Nephron progenitor cell (in vitro differentiated cells): ENCODE measurements at regions not wholly inside any gene's neighbourhood (a gene's known extent, or its start where the extent isn't known, plus 50 kb on each side); places are given as distances from the start of the nearest gene placed in this dataset.
A peak's percentile ranks its signal among the peaks of the same experiment; 100 is the strongest.

Experiments
- DNase-seq: peaks from one replicate; pipeline ENCODE4 v3.0.0; 2021
- H3K27ac Mint-ChIP-seq: 2 replicates; pipeline ENCODE4 v1.8.0; 2021; ENCODE audit warnings: mild to moderate bottlenecking, moderate library complexity, mixed read lengths
- H3K27me3 Mint-ChIP-seq: 2 replicates; pipeline ENCODE4 v1.8.0; 2021; ENCODE audit warnings: mild to moderate bottlenecking, low read depth, mixed read lengths; ENCODE audit not compliant: poor library complexity
- H3K36me3 Mint-ChIP-seq: 2 replicates; pipeline ENCODE4 v1.8.0; 2021; ENCODE audit warnings: low read depth, mixed read lengths
- H3K4me1 Mint-ChIP-seq: 2 replicates; pipeline ENCODE4 v1.8.0; 2021; ENCODE audit warnings: mixed read lengths
- H3K4me3 Mint-ChIP-seq: 2 replicates; pipeline ENCODE4 v1.8.0; 2021; ENCODE audit warnings: mild to moderate bottlenecking, moderate library complexity, mixed read lengths
- H3K9me3 Mint-ChIP-seq: 2 replicates; pipeline ENCODE4 v1.8.0; 2021; ENCODE audit warnings: mild to moderate bottlenecking, moderate library complexity, mixed read lengths
- TF ChIP-seq, protein P1 (sequence below): fragments of 200-600 bp; sonication (generic); IDR thresholded peaks from 2 replicates; pipeline ENCODE4 v1.5.0; 2021; ENCODE audit warnings: antibody characterized with exemption

DNA sequence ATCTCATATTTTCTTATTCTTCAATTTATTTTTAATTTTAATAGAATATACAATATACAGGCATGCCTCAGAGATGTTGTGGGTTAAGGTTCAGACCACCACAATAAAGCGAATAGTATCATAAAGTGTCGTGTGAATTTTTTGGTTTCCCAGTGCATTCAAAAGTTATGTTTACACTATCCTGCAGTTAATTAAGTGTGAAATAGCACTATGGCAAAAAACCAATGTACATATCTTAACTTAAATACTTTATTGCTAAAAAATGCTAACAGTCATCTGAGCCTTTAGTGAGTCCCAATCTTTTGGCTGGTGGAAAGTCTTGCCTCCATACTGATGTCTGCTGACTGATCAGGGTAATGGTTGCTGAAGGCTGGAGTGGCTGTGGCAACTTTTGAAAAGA, 637.6 kb downstream of the TDRD15 start:
- H3K27ac Mint-ChIP-seq = no peak overlapping the region
- H3K9me3 Mint-ChIP-seq = peaks cover 6% of the 10 kb centered on the region
- no peak overlapping the region for H3K4me3 Mint-ChIP-seq
- H3K36me3 Mint-ChIP-seq = no peaks in the 10 kb centered on the region
- TF ChIP-seq, protein P1, sequence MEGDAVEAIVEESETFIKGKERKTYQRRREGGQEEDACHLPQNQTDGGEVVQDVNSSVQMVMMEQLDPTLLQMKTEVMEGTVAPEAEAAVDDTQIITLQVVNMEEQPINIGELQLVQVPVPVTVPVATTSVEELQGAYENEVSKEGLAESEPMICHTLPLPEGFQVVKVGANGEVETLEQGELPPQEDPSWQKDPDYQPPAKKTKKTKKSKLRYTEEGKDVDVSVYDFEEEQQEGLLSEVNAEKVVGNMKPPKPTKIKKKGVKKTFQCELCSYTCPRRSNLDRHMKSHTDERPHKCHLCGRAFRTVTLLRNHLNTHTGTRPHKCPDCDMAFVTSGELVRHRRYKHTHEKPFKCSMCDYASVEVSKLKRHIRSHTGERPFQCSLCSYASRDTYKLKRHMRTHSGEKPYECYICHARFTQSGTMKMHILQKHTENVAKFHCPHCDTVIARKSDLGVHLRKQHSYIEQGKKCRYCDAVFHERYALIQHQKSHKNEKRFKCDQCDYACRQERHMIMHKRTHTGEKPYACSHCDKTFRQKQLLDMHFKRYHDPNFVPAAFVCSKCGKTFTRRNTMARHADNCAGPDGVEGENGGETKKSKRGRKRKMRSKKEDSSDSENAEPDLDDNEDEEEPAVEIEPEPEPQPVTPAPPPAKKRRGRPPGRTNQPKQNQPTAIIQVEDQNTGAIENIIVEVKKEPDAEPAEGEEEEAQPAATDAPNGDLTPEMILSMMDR = no peak
- peaks cover 3% of the 10 kb centered on the region for H3K27me3 Mint-ChIP-seq
- peaks cover 10% of the 10 kb centered on the region for H3K4me1 Mint-ChIP-seq
- DNase-seq = no peak

DNA sequence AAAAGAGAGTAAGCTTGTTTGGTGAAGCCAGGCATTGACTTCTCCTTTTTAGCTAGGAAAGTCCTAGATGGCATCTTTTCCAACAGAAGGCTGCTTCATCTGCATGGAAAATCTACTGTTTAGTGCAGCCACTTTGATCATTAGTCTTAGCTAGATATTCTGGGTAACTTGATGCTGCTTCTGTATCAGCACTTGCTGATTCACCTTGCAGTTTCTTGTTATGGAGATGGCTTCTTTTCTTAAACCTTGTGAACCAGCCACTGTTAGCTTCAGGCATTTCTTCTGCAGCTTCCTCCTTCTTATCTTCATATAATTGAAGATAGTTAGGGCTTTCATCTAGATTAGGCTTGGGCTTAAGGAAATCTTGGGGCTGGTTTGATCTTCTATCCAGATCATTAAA, 639.7 kb downstream of the TDRD15 start:
- Mint-ChIP-seq H3K27ac (no peak overlapping the region), H3K36me3 (no peaks in the 10 kb centered on the region), H3K27me3 (peaks cover 3% of the 10 kb centered on the region), H3K4me3 (no peak overlapping the region), H3K9me3 (no peaks in the 10 kb centered on the region), H3K4me1 (no peaks in the 10 kb centered on the region)
- TF ChIP-seq, protein P1 = no peak
- DNase-seq = no peak

DNA sequence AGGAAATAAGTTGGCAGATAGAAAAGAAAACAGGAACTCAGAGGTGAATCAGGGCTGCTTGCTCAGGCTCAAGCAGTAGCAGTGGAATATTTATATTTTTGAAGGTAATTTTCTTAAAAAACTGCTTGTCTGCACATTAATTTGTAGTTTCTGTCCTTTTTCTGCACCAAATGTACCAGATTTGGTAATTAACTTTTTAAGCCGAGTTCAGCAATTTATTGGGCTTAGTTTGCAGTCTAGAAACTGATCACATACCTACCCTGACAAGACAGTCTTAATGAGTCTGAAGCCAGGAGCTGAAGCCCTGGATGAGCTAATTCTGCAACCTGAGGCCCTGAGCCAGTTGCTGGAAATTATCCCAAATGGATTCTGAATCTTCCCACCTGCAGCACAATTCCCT, 647.0 kb downstream of the TDRD15 start:
- Mint-ChIP-seq H3K27me3 (no peaks in the 10 kb centered on the region), H3K9me3 (no peaks in the 10 kb centered on the region), H3K27ac (no peak overlapping the region), H3K4me1 (peaks cover 16% of the 10 kb centered on the region), H3K36me3 (no peaks in the 10 kb centered on the region), H3K4me3 (no peak overlapping the region)
- no peak for DNase-seq
- TF ChIP-seq, protein P1 = no peak

DNA sequence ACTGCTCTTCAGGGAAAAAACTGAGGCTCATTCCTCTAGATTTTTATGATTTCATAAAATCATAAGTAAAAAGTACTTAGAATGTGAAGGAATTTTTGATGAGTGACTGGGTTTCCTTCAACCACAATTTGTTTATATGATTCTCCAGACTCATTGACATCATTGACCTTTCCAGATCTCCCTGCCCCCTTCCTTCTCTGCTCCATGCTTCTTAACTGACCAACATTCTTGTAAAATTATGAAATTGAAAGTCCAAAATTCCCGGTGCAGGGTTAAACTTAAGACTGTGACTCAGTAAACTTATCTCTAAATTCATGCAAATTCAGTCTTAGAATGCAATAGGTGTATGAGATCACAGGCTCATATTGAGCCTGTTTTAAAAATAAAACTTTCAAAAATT, 648.9 kb downstream of the TDRD15 start:
- Mint-ChIP-seq H3K4me1 (peaks cover 16% of the 10 kb centered on the region), H3K4me3 (no peak overlapping the region), H3K36me3 (no peaks in the 10 kb centered on the region), H3K27ac (no peak overlapping the region), H3K27me3 (no peaks in the 10 kb centered on the region), H3K9me3 (no peaks in the 10 kb centered on the region)
- DNase-seq = no peak
- TF ChIP-seq, protein P1 = no peak

DNA sequence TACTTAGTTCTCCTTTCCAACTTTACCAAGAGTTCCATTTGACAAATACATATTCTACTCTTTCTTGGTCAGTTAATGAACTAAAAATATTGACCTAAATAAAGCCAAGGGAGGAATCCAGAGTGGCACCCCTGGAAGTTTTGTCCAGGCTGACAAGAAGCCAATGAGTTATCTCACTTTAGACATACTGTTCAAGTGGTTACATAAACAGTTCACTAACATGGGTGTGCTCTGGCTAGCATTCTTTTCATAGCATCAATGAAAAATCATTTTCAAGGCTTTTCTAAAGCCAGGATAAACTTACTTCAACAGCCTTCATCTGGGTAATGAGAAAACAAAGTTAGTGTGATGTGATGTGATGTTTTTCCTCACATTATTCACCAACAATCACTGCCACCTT, 649.4 kb downstream of the TDRD15 start:
- no peaks in the 10 kb centered on the region for H3K36me3 Mint-ChIP-seq
- H3K4me1 Mint-ChIP-seq = peaks cover 16% of the 10 kb centered on the region
- no peak overlapping the region for H3K27ac Mint-ChIP-seq
- TF ChIP-seq, protein P1 = no peak
- no peaks in the 10 kb centered on the region for H3K9me3 Mint-ChIP-seq
- no peaks in the 10 kb centered on the region for H3K27me3 Mint-ChIP-seq
- no peak overlapping the region for H3K4me3 Mint-ChIP-seq
- DNase-seq = no peak

DNA sequence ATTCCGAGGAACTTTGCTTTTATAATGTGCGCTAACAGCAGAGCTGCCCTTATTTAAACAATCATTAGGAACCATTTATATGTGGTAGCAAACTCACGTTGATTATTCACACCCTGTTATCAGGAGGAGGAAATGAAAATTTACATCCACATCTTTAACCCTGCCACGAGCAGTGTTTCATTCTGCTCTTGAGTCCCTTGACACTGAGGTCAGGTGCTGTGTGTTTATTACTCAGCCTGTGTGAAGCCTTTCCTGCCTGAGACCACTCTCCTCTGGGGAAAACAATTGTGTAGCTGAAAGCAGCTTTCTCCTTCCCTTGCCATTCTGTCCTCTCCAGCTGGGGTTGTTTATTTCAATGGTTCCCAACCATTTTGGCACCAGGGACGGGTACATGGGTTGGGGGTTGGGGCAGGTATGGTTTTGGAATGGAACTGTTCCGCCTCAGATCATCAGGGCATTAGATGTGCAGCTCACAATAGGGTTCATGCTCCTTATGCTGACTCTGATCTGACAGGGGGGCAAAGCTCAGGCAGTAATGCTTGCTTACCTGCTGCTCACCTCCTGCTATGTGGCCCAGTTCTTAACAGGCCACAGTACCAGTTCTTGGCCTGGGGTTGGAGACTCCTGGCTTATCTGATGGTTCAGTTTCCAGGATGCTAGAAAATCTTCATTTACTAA, 651.1 kb downstream of the TDRD15 start:
- Mint-ChIP-seq H3K27ac (peak overlapping the region; percentile 29), H3K4me1 (peaks cover 16% of the 10 kb centered on the region), H3K4me3 (no peak overlapping the region), H3K9me3 (no peaks in the 10 kb centered on the region), H3K36me3 (no peaks in the 10 kb centered on the region), H3K27me3 (no peaks in the 10 kb centered on the region)
- TF ChIP-seq, protein P1 = no peak
- DNase-seq = no peak
